Coronary artery (tissue), 2 donors: ENCODE measurements at regions not wholly inside any gene's neighbourhood (a gene's known extent, or its start where the extent isn't known, plus 50 kb on each side); places are given as distances from the start of the nearest gene placed in this dataset.
"Not testable (repeated sequence)": the region's sequence is repeated elsewhere in the genome, so short reads cannot be mapped to it uniquely, and the experiment has no call there.

ENCODE experiments used
- DNase-seq: peaks from one replicate; pipeline ENCODE4 v3.0.0-alpha.2; 2017; ENCODE audit warnings: low spot score
- H3K27ac ChIP-seq, 2 donors: fragments of 200-600 bp; sonication (generic); one replicate each; pipeline ENCODE4 v1.5.1; 2016 to 2019
- H3K4me3 ChIP-seq: fragments of 200-600 bp; sonication (generic); 2 replicates; pipeline ENCODE4 v1.5.1; 2016; ENCODE audit warnings: mild to moderate bottlenecking, moderate library complexity
- TF ChIP-seq, protein P1 (sequence below): fragments of 200-600 bp; sonication (generic); IDR thresholded peaks from one replicate; pipeline ENCODE4 v1.5.1; 2019; ENCODE audit warnings: antibody characterized with exemption

- no peak overlapping the region for H3K4me3 ChIP-seq
- no peak overlapping the region for H3K27ac ChIP-seq
- DNase-seq: no peak
- TF ChIP-seq, protein P1, sequence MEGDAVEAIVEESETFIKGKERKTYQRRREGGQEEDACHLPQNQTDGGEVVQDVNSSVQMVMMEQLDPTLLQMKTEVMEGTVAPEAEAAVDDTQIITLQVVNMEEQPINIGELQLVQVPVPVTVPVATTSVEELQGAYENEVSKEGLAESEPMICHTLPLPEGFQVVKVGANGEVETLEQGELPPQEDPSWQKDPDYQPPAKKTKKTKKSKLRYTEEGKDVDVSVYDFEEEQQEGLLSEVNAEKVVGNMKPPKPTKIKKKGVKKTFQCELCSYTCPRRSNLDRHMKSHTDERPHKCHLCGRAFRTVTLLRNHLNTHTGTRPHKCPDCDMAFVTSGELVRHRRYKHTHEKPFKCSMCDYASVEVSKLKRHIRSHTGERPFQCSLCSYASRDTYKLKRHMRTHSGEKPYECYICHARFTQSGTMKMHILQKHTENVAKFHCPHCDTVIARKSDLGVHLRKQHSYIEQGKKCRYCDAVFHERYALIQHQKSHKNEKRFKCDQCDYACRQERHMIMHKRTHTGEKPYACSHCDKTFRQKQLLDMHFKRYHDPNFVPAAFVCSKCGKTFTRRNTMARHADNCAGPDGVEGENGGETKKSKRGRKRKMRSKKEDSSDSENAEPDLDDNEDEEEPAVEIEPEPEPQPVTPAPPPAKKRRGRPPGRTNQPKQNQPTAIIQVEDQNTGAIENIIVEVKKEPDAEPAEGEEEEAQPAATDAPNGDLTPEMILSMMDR: no peak
These were observed 231.6 kb upstream of the CWC22 start for GRCh38 chr2:180238729-180239128.

GRCh38 chr2:180236061-180236460 is 229.0 kb upstream of the CWC22 start:
- DNase-seq, H3K27ac ChIP-seq, H3K4me3 ChIP-seq: not testable (repeated sequence)

DNA sequence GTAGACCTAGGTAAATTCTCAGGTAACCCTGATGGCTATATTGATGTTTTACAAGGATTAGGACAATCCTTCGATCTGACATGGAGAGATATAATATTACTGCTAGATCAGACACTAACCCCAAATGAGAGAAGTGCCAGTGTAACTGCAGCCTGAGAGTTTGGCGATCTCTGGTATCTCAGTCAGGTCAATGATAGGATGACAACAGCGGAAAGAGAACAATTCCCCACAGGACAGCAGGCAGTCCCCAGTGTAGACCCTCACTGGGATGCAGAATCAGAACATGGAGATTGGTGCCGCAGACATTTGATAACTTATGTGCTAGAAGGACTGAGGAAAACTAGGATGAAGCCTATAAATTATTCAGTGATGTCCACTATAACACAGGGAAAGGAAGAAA is 228.4 kb upstream of the CWC22 start:
- H3K27ac ChIP-seq, DNase-seq, H3K4me3 ChIP-seq: not testable (repeated sequence)

GRCh38 chr2:180234991-180235390 is 227.9 kb upstream of the CWC22 start:
- not testable (repeated sequence) for DNase-seq, H3K4me3 ChIP-seq, H3K27ac ChIP-seq

DNA sequence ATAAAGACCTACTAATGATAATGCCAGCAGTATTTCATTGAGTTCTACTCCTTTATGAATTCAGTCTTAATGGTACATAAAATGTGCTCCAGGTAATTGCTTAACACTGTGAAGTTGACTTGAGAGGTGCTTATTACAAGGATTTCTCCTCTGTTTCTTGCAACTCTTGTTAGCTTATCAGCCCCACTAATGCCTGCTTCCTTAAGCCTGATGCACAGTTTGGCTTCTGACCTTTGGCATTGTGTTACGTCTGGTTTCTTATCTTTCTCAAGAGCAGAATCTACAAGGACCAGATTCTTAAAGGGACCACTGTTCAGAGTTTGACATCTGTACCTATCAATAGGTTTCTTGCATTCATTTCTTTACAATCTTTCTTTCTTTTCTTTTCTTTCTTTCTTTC is 223.9 kb upstream of the CWC22 start:
- TF ChIP-seq, protein P1: no peak
- Histone ChIP-seq H3K4me3 (no peak overlapping the region), H3K27ac (no peak overlapping the region)
- DNase-seq: no peak

GRCh38 chr2:180227461-180227860 is 220.4 kb upstream of the CWC22 start:
- Histone ChIP-seq H3K27ac (no peak overlapping the region), H3K4me3 (no peak overlapping the region)
- TF ChIP-seq, protein P1: no peak
- DNase-seq: no peak

DNA sequence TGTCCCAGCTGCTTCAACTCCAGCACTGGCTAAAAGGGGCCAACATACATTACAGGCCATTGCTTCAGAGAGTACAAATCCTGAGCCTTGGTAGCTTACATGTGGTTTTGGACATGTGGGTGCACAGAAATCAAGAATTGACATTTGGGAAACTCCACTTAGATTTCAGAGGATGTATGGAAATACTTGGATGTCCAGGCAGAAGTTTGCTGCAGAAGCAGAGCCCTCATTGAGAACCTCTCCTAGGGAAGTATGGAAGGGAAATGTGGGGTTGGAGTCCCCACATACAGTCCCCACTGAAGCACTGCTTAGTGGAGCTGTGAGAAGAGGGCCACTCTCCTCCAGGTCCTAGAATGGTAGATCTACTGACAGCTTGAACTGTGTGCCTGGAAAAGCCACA is 218.0 kb upstream of the CWC22 start:
- Histone ChIP-seq H3K4me3 (no peak overlapping the region), H3K27ac (no peak overlapping the region)
- DNase-seq: no peak
- TF ChIP-seq, protein P1: no peak

- H3K4me3 ChIP-seq: no peak overlapping the region
- DNase-seq: no peak
- TF ChIP-seq, protein P1: no peak
- no peak overlapping the region for H3K27ac ChIP-seq
These were observed 215.5 kb upstream of the CWC22 start for GRCh38 chr2:180222644-180223043.

GRCh38 chr2:180219491-180219890 is 212.4 kb upstream of the CWC22 start:
- no peak for DNase-seq
- H3K27ac ChIP-seq: no peak overlapping the region
- TF ChIP-seq, protein P1: no peak
- H3K4me3 ChIP-seq: no peak overlapping the region
